ENCODE measurements at regions not wholly inside any gene's neighbourhood (a gene's known extent, or its start where the extent isn't known, plus 50 kb on each side); places are given as distances from the start of the nearest gene placed in this dataset.

GRCh38 chr17:36661047-36661666, 59.8 kb downstream of the MRM1 start:
- ChIA-PET CTCF (ENCODE audit: partially characterized antibody) (no interaction called here), POLR2A (ENCODE audit: partially characterized antibody) (interaction anchor here (0.9 kb wide), 1 partner anchor 23 kb away, joined by 3 read pairs; no protein-coding TSS in a partner anchor)
- Histone ChIP-seq H3K9me3 (ENCODE audit: control insufficient read depth in 1 of 2, low read length in 2 of 2) (no peaks in the 10 kb centered on the region), H3K4me3 (ENCODE audit: low read length in 2 of 2) (no peak overlapping the region), H3K27ac (ENCODE audit: low read depth, low read length) (no peak overlapping the region), H3K4me1 (ENCODE audit: insufficient read depth, low read length) (peaks cover 12% of the 10 kb centered on the region), H3K36me3 (ENCODE audit: insufficient read depth, low read length) (no peaks in the 10 kb centered on the region), H3K27me3 (ENCODE audit: insufficient read depth, low read length) (peaks cover 7% of the 10 kb centered on the region)
- intact Hi-C loops (cut with micrococcal nuclease): no loop called here
- H3K27ac Mint-ChIP-seq: peak overlapping the region in 1 of 7 donors; percentile 42
- H3K36me3 Mint-ChIP-seq: no peaks in the 10 kb centered on the region
- H3K4me1 Mint-ChIP-seq: peaks cover 4 to 6% (median 5%) of the 10 kb centered on the region in 4 donors
- peaks cover 15 to 21% of the 10 kb centered on the region in 2 donors for H3K27me3 Mint-ChIP-seq
- H3K4me3 Mint-ChIP-seq: no peak overlapping the region
- DNase-seq: no peak
- no peaks in the 10 kb centered on the region for H3K9me3 Mint-ChIP-seq

- Histone ChIP-seq H3K27me3 (ENCODE audit: insufficient read depth, low read length) (peaks cover 7% of the 10 kb centered on the region), H3K27ac (ENCODE audit: low read depth, low read length) (no peak overlapping the region), H3K36me3 (ENCODE audit: insufficient read depth, low read length) (no peaks in the 10 kb centered on the region), H3K9me3 (ENCODE audit: control insufficient read depth in 1 of 2, low read length in 2 of 2) (no peaks in the 10 kb centered on the region), H3K4me1 (ENCODE audit: insufficient read depth, low read length) (peaks cover 12% of the 10 kb centered on the region), H3K4me3 (ENCODE audit: low read length in 2 of 2) (no peak overlapping the region)
- H3K4me3 Mint-ChIP-seq: no peak overlapping the region
- H3K36me3 Mint-ChIP-seq: no peaks in the 10 kb centered on the region
- CTCF ChIA-PET (ENCODE audit: partially characterized antibody): no interaction called here
- intact Hi-C loops (cut with micrococcal nuclease): no loop called here
- H3K9me3 Mint-ChIP-seq: no peaks in the 10 kb centered on the region
- no peak overlapping the region for H3K27ac Mint-ChIP-seq
- POLR2A ChIA-PET (ENCODE audit: partially characterized antibody): no interaction called here
- peaks cover 3 to 6% (median 4%) of the 10 kb centered on the region in 4 donors for H3K4me1 Mint-ChIP-seq
- DNase-seq: no peak
- H3K27me3 Mint-ChIP-seq: peaks cover 12 to 16% of the 10 kb centered on the region in 2 donors
Observed at GRCh38 chr17:36661688-36662087, 60.3 kb downstream of the MRM1 start.

- Histone ChIP-seq H3K36me3 (ENCODE audit: insufficient read depth, low read length) (no peaks in the 10 kb centered on the region), H3K4me3 (ENCODE audit: low read length in 2 of 2) (no peak overlapping the region), H3K27ac (ENCODE audit: low read depth, low read length) (no peak overlapping the region), H3K9me3 (ENCODE audit: control insufficient read depth in 1 of 2, low read length in 2 of 2) (no peaks in the 10 kb centered on the region), H3K4me1 (ENCODE audit: insufficient read depth, low read length) (no peaks in the 10 kb centered on the region), H3K27me3 (ENCODE audit: insufficient read depth, low read length) (no peaks in the 10 kb centered on the region)
- H3K4me1 Mint-ChIP-seq: peaks cover 0 to 4% (median 0%) of the 10 kb centered on the region in 4 donors
- peaks cover 0 to 3% of the 10 kb centered on the region in 2 donors for H3K36me3 Mint-ChIP-seq
- H3K9me3 Mint-ChIP-seq: no peaks in the 10 kb centered on the region
- H3K4me3 Mint-ChIP-seq: no peak overlapping the region
- intact Hi-C loops (cut with micrococcal nuclease): no loop called here
- no peak overlapping the region for H3K27ac Mint-ChIP-seq
- ChIA-PET POLR2A (ENCODE audit: partially characterized antibody) (no interaction called here), CTCF (ENCODE audit: partially characterized antibody) (no interaction called here)
- DNase-seq: no peak
- peaks cover 5 to 7% of the 10 kb centered on the region in 2 donors for H3K27me3 Mint-ChIP-seq
Observed at GRCh38 chr17:36665417-36665816, 64.0 kb downstream of the MRM1 start.

GRCh38 chr17:36667922-36668321, 66.5 kb downstream of the MRM1 start:
- ChIA-PET CTCF (ENCODE audit: partially characterized antibody) (no interaction called here), POLR2A (ENCODE audit: partially characterized antibody) (no interaction called here)
- Histone ChIP-seq H3K36me3 (ENCODE audit: insufficient read depth, low read length) (no peaks in the 10 kb centered on the region), H3K9me3 (ENCODE audit: control insufficient read depth in 1 of 2, low read length in 2 of 2) (no peaks in the 10 kb centered on the region), H3K27ac (ENCODE audit: low read depth, low read length) (no peak overlapping the region), H3K4me1 (ENCODE audit: insufficient read depth, low read length) (peaks cover 15% of the 10 kb centered on the region), H3K27me3 (ENCODE audit: insufficient read depth, low read length) (no peaks in the 10 kb centered on the region), H3K4me3 (ENCODE audit: low read length in 2 of 2) (no peak overlapping the region)
- Mint-ChIP-seq H3K9me3 (no peaks in the 10 kb centered on the region), H3K4me1 (peaks cover 6 to 19% (median 9%) of the 10 kb centered on the region in 4 donors), H3K27ac (no peak overlapping the region), H3K36me3 (peaks cover 0 to 3% of the 10 kb centered on the region in 2 donors), H3K27me3 (peaks cover 0 to 3% of the 10 kb centered on the region in 2 donors), H3K4me3 (no peak overlapping the region)
- intact Hi-C loops (cut with micrococcal nuclease): no loop called here
- no peak for DNase-seq

GRCh38 chr17:36668824-36669223, 67.4 kb downstream of the MRM1 start:
- H3K36me3 ChIP-seq (ENCODE audit: insufficient read depth, low read length): no peaks in the 10 kb centered on the region
- no peak overlapping the region for H3K4me3 ChIP-seq (ENCODE audit: low read length in 2 of 2)
- ChIA-PET POLR2A (ENCODE audit: partially characterized antibody) (no interaction called here), CTCF (ENCODE audit: partially characterized antibody) (no interaction called here)
- intact Hi-C loops (cut with micrococcal nuclease): no loop called here
- peaks cover 24% of the 10 kb centered on the region for H3K4me1 ChIP-seq (ENCODE audit: insufficient read depth, low read length)
- DNase-seq: no peak
- Mint-ChIP-seq H3K4me1 (peaks cover 11 to 28% (median 15%) of the 10 kb centered on the region in 4 donors), H3K27ac (no peak overlapping the region), H3K4me3 (no peak overlapping the region), H3K36me3 (peaks cover 0 to 3% of the 10 kb centered on the region in 2 donors), H3K27me3 (peaks cover 0 to 3% of the 10 kb centered on the region in 2 donors), H3K9me3 (no peaks in the 10 kb centered on the region)
- H3K27me3 ChIP-seq (ENCODE audit: insufficient read depth, low read length): no peaks in the 10 kb centered on the region
- H3K9me3 ChIP-seq (ENCODE audit: control insufficient read depth in 1 of 2, low read length in 2 of 2): no peaks in the 10 kb centered on the region
- no peak overlapping the region for H3K27ac ChIP-seq (ENCODE audit: low read depth, low read length)

GRCh38 chr17:36671144-36671543, 69.8 kb downstream of the MRM1 start:
- CTCF ChIA-PET (ENCODE audit: partially characterized antibody): no interaction called here
- intact Hi-C loops (cut with micrococcal nuclease): no loop called here
- POLR2A ChIA-PET (ENCODE audit: partially characterized antibody): no interaction called here
- peaks cover 47% of the 10 kb centered on the region for H3K4me1 ChIP-seq (ENCODE audit: insufficient read depth, low read length)
- H3K4me3 ChIP-seq (ENCODE audit: low read length in 2 of 2): no peak overlapping the region
- Mint-ChIP-seq H3K4me1 (peaks cover 31 to 51% (median 38%) of the 10 kb centered on the region in 4 donors), H3K4me3 (no peak overlapping the region), H3K27ac (peak overlapping the region in 2 of 7 donors; percentile 0 to 48), H3K27me3 (peaks cover 0 to 1% of the 10 kb centered on the region in 2 donors), H3K36me3 (peaks cover 0 to 3% of the 10 kb centered on the region in 2 donors), H3K9me3 (no peaks in the 10 kb centered on the region)
- no peaks in the 10 kb centered on the region for H3K9me3 ChIP-seq (ENCODE audit: control insufficient read depth in 1 of 2, low read length in 2 of 2)
- no peaks in the 10 kb centered on the region for H3K27me3 ChIP-seq (ENCODE audit: insufficient read depth, low read length)
- no peak overlapping the region for H3K27ac ChIP-seq (ENCODE audit: low read depth, low read length)
- no peak for DNase-seq
- no peaks in the 10 kb centered on the region for H3K36me3 ChIP-seq (ENCODE audit: insufficient read depth, low read length)

- POLR2A ChIA-PET (ENCODE audit: partially characterized antibody): no interaction called here
- intact Hi-C loops (cut with micrococcal nuclease): no loop called here
- Mint-ChIP-seq H3K27ac (peak overlapping the region; percentile 8 to 89 (median 69)), H3K36me3 (peaks cover 0 to 3% of the 10 kb centered on the region in 2 donors), H3K4me1 (peaks cover 37 to 59% (median 44%) of the 10 kb centered on the region in 4 donors), H3K4me3 (peak overlapping the region in 6 of 8 donors; percentile 2 to 73 (median 44)), H3K27me3 (no peaks in the 10 kb centered on the region), H3K9me3 (no peaks in the 10 kb centered on the region)
- H3K4me3 ChIP-seq (ENCODE audit: low read length in 2 of 2): no peak overlapping the region
- H3K36me3 ChIP-seq (ENCODE audit: insufficient read depth, low read length): no peaks in the 10 kb centered on the region
- H3K9me3 ChIP-seq (ENCODE audit: control insufficient read depth in 1 of 2, low read length in 2 of 2): no peaks in the 10 kb centered on the region
- H3K27me3 ChIP-seq (ENCODE audit: insufficient read depth, low read length): no peaks in the 10 kb centered on the region
- peaks cover 57% of the 10 kb centered on the region for H3K4me1 ChIP-seq (ENCODE audit: insufficient read depth, low read length)
- H3K27ac ChIP-seq (ENCODE audit: low read depth, low read length): no peak overlapping the region
- DNase-seq: no peak
- CTCF ChIA-PET (ENCODE audit: partially characterized antibody): interaction anchor here (1.4 to 1.7 kb wide), 2 partner anchors 34 to 83 kb away, joined by 4 read pairs; no protein-coding TSS in a partner anchor
Observed at GRCh38 chr17:36672403-36672918, 71.1 kb downstream of the MRM1 start.

Measured in CD4-positive, alpha-beta memory T cell (primary cell).